NOMO-1 treated with dmso at 0.1 percent for 144 hours (cell line): ENCODE measurements at regions not wholly inside any gene's neighbourhood (a gene's known extent, or its start where the extent isn't known, plus 50 kb on each side); places are given as distances from the start of the nearest gene placed in this dataset.
"Not testable (repeated sequence)": the region's sequence is repeated elsewhere in the genome, so short reads cannot be mapped to it uniquely, and the experiment has no call there.

ENCODE experiments used
- DNase-seq: peaks from one replicate; lab custom pipeline; 2025; ENCODE audit not compliant: unreplicated experiment; lab: John Stamatoyannopoulos, UW

DNA sequence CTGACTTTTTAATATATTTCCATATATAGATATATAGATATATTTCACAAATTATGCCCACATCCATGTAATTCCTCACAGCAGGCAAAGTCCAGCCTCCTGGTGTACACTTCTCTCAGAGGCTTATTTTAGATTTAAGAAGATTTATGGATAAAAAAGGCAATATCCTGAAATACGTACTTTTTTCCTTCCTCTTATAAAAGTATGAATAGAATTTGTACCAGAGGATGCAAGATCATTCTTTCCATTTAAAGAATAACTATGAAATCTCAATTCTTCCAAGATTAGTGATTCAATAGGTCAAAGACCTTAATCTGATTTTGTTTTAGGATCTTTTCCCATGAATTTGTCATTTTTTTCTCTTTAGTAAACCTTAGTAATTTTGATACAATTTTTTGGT lies 597.9 kb upstream of the TBL1XR1 start:
- no peak for DNase-seq

DNA sequence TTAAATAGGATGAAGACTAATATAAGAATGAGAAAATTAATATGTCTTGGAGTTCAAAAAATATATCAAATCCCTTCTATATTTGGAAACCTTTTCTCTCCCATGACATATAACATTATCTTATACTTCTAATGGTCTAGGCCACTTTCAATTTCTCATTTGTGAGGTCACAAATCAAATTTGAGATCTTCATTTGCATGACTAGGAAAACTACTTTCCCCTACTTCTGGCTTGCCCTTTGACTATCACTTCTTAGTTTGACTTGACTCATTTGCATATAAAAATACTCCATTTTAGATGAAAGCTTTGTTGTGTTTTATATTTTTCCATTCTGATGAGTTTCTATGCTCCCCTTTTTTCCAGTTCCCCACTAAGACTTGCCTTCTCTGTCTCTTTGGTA lies 598.6 kb upstream of the TBL1XR1 start:
- DNase-seq: no peak

DNA sequence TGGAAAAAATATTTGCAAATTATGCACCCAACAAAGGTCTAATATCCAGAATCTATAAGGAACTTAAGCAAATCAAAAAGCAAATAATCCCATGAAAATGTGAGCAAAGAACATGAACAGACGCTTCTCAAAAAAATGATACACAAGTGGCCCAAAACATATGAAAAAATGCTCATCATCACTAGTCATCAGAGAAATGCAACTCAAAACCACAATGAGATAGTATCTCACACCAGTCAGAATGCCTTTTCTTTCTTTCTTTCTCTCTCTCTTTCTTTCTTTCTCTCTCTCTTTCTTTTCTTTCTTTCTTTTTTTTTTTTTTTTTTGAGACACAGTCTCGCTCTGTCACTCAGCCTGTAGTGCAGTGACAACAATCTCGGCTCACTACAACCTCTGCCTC lies 602.9 kb upstream of the TBL1XR1 start:
- not testable (repeated sequence) for DNase-seq

DNA sequence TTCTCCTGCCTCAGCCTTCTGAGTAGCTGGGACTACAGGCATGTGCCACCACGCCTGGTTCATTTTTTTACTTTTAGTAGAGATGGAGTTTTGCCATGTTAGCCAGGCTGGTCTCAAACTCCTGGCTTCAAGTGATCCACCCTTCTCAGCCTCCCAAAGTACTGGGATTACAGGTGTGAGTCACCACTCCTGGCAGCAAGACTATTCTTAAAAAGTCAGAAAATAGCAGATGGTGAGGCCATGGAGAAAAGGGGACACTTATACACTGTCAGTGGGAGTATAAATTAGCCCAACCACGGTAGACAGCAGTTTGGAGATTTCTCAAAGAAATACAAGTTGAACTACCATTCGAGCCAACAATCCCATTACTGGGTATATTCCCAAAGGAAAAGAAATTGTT lies 603.3 kb upstream of the TBL1XR1 start:
- no peak for DNase-seq

DNA sequence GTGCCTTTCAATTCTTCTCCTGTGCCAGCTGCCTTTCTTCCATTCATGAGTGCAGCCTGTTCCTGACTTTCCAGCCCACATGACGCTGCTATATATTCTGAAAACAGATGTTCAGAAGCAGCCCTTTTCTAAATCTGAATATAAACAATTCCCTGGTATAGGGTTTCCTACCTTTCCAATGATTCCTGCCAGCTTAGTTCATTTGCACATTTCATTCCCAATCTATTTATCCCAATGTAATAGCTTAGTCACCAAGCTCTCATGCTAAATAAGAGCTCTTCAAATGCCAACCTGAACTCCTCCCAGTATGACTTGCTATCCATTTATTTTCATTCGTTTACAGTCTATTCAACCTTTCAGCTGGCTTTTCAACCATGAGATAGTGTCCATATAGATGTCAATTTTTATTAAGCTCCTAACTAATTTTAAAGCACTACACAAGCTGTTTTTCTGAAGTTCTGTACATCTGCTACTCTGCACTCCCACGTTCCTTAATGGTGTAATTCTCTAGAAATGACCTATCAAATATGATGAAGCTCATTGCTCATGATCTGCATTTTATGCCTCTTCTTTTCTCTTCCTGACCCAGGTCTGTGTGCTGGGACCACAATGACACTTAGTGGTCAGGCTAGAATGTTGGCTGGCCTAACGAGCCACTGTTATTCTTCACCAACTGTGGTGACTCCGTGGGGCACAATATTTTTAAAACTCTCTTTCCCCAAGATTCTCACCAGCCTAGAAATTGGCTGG lies 605.0 kb upstream of the TBL1XR1 start:
- DNase-seq: no peak

DNA sequence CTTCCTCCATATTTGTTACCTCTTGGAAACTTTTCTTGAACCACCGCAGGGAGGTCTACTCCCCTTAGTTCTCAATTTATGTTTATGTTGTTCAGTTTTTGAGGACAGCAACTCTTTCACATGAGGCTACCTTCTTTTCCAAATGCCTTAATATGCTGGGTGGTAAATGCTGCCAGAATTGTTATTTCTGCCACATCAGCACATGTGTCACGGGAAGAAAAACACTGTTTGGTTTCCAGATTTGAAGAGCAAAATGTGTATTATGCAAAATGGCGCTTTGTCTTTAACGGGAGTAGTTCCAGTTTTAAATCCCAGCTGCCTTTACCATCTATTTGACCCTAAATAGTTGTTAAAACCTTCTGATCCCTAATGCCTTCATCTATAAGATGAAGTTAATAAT lies 606.2 kb upstream of the TBL1XR1 start:
- DNase-seq: no peak

DNA sequence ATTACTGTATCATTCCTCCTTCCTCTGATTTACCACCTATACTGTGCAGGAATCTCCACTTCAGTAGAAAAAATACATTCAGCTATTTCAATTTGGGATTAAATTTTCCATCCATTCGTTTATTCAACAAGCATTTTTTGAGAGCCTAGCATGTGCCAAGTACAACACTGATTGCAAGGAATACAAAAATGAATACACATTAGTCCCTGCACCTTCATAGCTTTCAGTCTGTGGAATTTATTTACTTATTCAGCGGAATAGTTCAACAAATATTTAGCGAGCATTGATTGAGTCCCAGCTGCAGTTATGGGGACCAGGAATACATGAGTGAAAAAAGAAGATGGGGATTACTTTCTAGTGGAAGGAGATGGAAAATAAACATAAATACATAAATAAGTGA lies 606.8 kb upstream of the TBL1XR1 start:
- DNase-seq: no peak

DNA sequence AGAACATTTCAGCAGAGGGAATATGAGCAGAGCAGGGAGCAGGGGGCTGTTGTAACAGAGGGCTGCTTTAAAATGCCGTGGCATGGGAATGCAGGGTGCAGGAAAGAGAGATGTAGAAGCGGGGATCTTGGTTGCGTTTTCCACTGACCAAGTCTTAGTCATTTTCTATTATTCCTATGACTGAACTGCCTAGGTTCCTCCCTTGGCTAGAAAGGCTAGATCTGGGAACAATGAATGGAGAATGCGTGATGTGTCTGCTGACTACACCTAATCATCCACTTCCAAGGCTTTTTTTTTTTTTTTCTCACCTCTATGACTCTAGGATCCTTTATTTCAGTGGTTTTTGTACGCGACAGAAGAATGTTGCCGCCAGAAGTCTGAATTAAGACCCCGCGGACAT lies 607.4 kb upstream of the TBL1XR1 start:
- no peak for DNase-seq

DNA sequence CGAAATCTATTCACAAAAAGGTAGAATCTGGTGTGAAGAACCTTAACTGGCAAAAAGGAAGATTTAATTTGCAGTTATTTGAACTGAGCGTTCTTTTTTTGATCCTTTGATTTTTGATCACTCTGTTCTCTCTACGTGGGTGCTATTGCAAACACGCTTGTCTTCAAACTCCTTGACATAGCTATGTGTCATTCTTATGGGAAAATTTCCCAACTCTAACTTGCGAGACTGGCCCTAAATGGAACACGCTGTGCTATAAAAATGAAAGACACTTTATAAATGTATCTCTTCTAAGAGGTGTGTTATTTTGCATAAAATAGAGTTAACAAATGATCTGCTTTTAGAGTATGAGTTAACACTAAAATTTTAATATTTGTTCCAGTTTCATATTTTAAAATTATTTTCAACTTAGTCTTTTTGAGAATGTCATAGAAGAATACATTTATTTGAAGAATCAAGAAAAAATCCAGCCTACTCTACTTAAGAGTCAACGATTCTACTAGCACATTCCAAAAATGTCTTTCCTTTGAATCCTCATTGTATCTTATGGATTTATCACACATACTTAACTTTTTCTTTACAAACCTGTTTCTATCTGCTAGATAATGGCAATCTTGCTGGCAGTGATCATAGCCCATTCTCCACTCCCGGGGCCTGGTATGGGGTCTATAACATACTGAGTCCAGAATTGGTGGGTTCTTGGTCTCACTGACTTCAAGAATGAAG lies 610.0 kb upstream of the TBL1XR1 start:
- no peak for DNase-seq

DNA sequence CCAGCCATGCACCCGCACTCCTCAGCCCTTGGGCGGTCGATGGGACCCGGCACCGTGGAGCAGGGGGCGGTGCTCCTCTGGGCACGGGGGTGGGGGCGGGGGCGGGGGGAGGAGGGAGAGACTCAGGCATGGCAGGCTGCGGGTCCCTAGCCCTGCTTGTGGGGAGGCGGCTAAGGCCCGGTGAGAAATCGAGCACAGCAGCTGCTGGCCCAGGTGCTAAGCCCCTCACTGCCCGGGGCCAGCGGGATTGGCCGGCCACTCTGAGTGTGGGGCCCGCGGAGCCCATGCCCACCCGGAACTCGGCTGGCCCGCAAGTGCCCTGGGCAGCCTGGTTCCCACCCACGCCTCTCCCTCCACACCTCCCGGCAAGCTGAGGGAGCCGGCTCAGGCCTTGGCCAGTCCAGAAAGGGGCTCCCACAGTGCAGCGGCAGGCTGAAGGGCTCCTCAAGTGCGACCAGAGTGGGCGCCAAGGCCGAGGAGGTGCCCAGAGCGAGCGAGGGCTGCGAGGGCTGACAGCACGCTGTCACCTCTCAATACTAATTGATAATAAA lies 611.7 kb upstream of the TBL1XR1 start:
- DNase-seq: not testable (repeated sequence)

DNA sequence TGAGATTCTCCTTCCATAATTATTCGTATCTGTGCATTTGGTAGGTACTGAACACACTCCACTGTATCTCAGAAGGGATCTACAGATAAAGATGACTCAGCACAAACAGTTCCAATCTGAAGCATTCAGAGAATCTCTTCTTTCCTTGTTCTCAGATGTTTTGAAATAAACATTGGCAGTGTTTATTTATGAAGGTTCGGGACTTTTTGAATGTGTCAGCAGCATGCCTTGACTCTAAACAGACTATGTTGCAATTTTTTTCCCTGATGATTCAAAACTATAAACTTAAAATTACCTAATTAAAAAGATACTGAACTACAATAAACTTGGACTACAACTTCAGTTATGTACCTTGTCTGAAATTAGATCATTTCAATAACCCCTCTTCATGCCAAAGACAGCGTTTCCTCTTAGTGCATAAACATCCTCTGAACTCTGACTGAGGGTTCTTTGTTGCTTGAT lies 612.9 kb upstream of the TBL1XR1 start:
- DNase-seq: no peak

DNA sequence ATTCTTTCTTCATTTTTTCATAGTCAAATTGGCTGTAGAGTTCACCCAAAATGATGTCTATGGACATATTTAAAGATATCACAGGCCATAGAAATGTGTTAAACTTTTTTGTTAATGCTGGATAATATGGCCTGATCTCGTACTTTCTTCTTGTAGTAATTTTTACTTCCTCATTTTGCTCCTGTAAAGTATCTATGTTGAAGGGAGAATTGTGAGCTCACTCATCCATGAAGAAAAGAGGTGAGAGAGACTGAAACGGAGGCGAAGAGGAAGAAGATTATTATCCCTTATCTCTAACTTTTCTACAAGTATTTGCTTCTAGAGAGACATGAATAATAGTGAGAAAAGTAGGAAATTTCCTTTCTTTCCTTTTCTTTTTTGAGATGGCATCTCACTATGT lies 613.8 kb upstream of the TBL1XR1 start:
- DNase-seq: peak; percentile 49

DNA sequence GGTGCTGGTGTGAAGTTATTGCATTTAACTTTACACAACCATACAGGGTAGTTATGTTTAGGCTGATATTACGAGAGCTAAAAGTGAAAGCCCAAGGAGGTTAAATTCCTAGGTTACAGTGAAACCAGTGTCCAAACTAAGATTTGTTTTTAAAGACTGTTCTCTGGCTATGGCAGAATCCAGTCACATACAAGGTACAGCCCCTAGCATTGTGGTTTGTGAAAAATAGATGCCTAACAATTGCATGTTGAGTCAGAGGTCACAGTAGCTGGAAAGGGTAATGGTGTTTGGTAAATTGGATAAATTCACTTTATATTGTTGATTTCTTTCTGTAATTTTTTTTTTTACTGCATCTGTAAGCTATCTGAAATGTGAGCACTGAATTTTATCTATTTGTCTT lies 614.6 kb upstream of the TBL1XR1 start:
- no peak for DNase-seq

DNA sequence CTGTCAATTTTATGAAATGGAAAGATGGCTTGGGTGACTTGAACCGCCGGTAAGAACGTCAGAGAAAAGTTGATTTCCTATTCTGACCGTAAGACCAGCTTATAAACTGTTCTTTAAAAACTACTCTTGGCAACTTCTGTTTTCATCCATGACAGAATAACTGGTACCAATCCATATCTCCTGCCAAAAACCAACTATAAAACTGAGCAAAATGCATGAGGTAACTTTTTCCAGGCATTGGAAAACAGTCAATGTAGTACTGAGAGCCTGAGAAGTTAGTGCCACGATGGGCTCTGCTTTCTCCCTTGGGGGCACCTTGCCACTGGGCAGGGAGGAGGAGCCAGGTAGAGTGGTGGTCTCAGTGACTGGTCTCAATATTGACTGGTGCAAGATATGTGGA lies 615.2 kb upstream of the TBL1XR1 start:
- no peak for DNase-seq

DNA sequence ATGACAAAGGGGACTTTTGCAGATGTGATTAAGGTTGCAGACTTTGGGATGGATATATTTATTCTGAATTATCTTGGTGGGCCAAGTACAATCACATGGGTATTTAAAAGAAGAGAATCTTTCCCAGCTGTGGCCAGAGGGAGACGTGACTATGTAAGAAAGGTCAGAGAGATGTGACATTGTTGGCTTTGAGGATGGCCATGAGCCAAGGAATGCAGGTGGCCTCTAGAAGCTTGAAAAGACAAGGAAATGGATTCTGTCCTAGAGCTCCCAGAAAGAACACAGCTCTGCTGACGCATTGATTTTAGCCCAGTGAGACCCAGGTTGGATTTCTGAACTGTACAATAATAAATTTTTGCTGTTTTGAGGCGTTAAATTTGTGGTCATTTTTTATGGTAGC lies 616.0 kb upstream of the TBL1XR1 start:
- no peak for DNase-seq

DNA sequence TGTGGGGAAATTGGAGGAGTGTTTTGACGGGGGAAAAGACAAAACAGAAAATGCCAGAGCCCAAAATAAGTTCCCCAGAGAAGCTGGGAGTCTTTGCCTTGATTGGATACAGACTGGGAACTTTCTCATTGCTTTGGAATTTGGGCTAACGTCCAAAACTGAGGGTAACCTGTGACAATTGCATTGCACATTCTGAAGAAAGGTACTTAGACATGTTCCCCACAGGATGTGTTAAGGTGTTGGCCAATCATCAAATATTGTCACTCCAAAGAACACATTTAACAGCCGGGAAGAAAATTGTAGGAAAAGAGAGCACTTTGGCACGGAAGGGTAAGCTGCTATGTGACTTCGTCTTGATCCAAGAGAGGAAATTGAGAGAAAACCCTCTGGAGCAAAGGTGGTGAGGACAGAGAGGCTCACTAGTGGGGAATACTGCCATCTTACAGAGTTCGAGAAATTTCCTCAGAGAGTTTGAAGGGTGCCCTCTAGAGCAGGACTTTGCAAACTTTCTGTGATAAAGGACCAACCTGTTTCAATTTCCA lies 619.5 kb upstream of the TBL1XR1 start:
- DNase-seq: no peak

DNA sequence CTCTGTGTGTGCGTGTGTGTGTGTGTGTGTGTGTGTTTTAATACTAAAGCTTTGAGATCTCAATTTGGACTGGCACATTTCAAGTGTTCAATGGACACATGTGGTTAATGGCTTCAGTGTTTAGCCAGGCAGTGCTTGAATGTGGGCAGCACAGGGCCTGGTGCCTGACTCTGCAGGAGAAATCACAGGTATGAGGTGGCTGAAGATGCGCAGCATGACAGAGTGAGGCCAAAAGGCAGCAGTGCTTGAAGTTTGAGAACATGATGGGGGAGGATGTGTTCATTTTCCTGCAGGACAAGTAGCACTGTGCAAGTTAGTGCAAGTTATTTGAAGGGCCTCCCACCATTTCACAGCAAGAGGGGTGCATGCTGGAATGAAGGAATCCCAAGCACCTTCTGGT lies 620.5 kb upstream of the TBL1XR1 start:
- no peak for DNase-seq

DNA sequence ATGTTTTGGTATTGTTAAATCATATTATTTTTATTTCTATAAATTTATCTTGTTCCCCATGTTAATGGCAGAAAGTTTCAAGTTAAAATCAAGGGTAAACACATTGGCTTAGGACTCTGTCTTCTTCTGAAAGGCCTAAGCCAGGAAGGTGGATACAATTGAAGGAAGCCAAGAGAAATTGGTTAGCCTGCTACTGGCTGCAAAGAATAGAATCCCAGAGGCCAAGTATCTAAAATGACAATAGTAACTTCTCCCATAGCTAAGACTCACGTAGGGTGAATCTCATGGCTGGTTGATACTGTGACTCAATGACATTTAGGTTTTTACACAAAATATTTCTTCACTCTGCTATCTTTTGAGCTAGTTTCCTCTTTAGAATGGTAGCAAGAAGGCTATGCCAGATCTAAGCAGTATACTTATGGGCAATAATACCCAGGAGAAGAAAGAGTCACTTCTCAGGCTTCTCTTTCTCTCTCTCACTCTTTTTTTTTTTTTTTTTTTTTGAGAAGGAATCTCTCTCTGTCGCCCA lies 621.5 kb upstream of the TBL1XR1 start:
- DNase-seq: no peak

DNA sequence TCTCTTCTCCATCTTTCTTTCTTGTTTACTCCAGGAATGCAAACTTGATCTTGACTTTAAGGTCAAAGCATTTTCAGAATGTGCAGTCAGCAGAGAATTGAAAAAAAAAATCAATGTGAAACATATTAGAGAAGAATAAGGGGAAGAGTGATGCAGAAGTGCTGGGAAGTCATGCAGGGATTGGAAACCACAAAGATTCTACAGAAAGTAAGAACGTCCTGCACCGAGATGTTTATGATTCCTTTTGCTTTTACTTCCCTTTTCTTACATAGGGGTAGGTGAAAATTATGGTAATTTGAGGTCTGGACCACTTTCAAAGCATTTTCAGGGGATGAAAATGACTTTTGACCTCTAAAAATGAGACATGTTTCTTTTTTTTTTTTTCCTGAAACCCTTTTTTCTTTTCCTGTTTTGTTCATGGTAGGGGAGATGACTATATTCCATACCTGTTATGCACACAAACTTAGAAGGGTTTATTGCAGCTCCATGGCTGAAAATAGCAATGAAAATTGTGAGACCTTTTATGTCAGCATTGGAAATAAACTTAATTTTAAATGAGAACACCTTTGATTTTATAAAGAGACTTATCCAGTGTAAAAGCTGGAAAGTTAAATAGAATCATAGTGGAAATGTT lies 623.5 kb upstream of the TBL1XR1 start:
- peak; percentile 45 for DNase-seq

DNA sequence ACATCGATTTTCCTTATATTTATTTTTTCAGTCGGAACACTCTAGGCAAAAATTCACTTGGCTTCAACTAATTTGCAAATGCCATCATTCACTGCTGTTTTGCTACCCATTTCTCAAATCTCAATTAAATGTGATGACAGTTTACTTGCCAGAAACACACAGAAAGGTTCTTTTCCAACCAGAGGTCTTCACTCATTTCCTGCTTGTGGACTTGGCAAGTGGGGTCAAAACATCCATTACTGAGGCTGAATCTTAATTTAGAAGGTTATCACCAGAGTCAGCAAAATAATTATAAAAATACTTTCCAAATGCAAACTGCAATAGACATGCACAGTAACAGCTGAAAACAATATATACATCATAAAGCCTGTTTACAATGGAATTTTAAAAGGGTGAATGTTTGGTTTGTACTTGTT lies 625.4 kb upstream of the TBL1XR1 start:
- no peak for DNase-seq

DNA sequence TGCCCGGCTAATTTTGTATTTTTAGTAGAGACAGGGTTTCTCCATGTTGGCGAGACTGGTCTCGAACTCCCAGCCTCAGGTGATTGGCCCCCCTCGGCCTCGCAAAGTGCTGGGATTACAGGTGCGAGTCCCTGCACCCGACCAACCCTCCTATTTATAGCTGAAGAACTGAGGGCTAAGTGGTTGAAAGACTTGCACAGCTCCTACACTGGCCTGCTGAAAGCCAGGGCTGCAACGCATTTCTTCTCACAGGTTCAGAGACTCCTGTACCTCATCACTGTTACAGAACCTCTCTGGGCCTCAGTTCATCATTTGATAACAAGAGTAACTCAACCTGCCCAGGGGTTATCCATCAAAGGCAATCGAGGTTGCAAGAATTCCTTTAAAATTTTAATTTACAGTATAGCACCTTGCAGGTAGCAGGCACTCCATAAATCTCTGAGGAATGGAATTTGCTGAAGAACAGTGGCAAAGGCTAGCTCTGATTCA lies 626.5 kb upstream of the TBL1XR1 start:
- no peak for DNase-seq
